Kidney (tissue), 13 donors: ENCODE measurements at regions not wholly inside any gene's neighbourhood (a gene's known extent, or its start where the extent isn't known, plus 50 kb on each side); places are given as distances from the start of the nearest gene placed in this dataset.

ENCODE experiments used
- DNase-seq, 5 donors: peaks; one replicate each; pipeline ENCODE4 v3.0.0-alpha.2; 2013 to 2020
- FAIRE-seq: peaks from 2 replicates; lab custom pipeline; 2012; peaks lifted over from hg19 to GRCh38; lab: Jason Lieb, UNC
- H3K27ac ChIP-seq, 2 donors: one replicate each; pipeline ENCODE4 v1.7.0; 2013; ENCODE audit warnings: low read depth in 2 of 2, low read length in 2 of 2, inconsistent platforms in 1 of 2
- H3K27me3 ChIP-seq: one replicate; pipeline ENCODE4 v1.7.1; 2013; ENCODE audit warnings: low read length, inconsistent platforms; ENCODE audit not compliant: control insufficient read depth, insufficient read depth
- H3K36me3 ChIP-seq, 3 donors: one replicate each; pipeline versions ENCODE4 v1.7.0 to v1.7.1; 2013; ENCODE audit warnings: low read length in 3 of 3, control low read depth in 1 of 3, inconsistent platforms in 1 of 3; ENCODE audit not compliant: insufficient read depth in 3 of 3, control insufficient read depth in 2 of 3
- H3K4me1 ChIP-seq, 3 donors: one replicate each; pipeline versions ENCODE4 v1.7.0 to v1.7.1; 2013; ENCODE audit warnings: low read length in 3 of 3, inconsistent platforms in 1 of 3, low read depth in 1 of 3; ENCODE audit not compliant: control insufficient read depth in 2 of 3, insufficient read depth in 2 of 3
- H3K4me3 ChIP-seq, 3 donors: one replicate each; pipeline versions ENCODE4 v1.7.0 to v1.8.1; 2013; ENCODE audit warnings: low read length in 3 of 3, control low read depth in 1 of 3, inconsistent platforms in 1 of 3
- H3K9ac ChIP-seq, 3 donors: one replicate each; pipeline versions ENCODE4 v1.7.0 to v1.7.1; 2013; ENCODE audit warnings: low read length in 3 of 3, control low read depth in 1 of 3, inconsistent platforms in 1 of 3
- H3K9me3 ChIP-seq, 3 donors: one replicate each; pipeline versions ENCODE4 v1.7.0 to v1.7.1; 2013; ENCODE audit warnings: low read length in 3 of 3, control low read depth in 1 of 3, inconsistent platforms in 1 of 3; ENCODE audit not compliant: control insufficient read depth in 2 of 3, insufficient read depth in 1 of 3
- intact Hi-C: fragments of 100-400 bp; cut with DNase I; formaldehyde crosslinking; loops from one replicate; pipeline ENCODE4 v1.11.1; 2022
- TF ChIP-seq, protein P1 (sequence below): IDR thresholded peaks from 3 replicates; pipeline ENCODE4 v1.5.1; 2012; ENCODE audit warnings: mild to moderate bottlenecking, moderate library complexity, borderline replicate concordance; ENCODE audit not compliant: insufficient read depth; ENCODE audit errors: extremely low read depth
- donor health status: control.
- donor health status: control.
- donor health status: control.
- donor health status: control.
- donor health status: control.
- donor health status: DM: yes; HTN: yes; CAD: no.
- donor health status: Normal renal cell carcinoma (clear cell type).

DNA sequence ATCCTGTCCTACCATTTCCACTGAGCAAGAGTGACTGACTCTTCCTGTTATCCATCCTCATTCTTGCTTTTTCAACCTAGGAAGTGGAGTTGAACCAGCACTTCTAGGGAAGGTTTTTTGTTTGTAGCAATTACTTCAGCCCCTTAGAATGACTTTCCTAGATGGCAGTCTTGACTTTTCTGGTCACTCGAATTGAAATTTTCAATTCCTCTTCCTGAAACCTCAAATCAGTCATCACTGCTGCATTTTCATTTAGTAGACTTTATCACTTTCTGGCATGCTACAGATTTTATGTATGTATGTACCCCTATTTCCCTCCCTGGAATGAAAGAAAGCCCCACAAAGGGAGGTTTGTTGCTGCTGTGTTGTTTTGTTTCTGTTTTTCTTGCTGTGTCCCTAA is 915.9 kb downstream of the PCDH17 start:
- FAIRE-seq = no peak
- H3K36me3 ChIP-seq = no peaks in the 10 kb centered on the region
- no peak overlapping the region for H3K4me3 ChIP-seq
- H3K9ac ChIP-seq = no peak overlapping the region
- no peak overlapping the region for H3K27ac ChIP-seq
- no peaks in the 10 kb centered on the region for H3K9me3 ChIP-seq
- TF ChIP-seq, protein P1, sequence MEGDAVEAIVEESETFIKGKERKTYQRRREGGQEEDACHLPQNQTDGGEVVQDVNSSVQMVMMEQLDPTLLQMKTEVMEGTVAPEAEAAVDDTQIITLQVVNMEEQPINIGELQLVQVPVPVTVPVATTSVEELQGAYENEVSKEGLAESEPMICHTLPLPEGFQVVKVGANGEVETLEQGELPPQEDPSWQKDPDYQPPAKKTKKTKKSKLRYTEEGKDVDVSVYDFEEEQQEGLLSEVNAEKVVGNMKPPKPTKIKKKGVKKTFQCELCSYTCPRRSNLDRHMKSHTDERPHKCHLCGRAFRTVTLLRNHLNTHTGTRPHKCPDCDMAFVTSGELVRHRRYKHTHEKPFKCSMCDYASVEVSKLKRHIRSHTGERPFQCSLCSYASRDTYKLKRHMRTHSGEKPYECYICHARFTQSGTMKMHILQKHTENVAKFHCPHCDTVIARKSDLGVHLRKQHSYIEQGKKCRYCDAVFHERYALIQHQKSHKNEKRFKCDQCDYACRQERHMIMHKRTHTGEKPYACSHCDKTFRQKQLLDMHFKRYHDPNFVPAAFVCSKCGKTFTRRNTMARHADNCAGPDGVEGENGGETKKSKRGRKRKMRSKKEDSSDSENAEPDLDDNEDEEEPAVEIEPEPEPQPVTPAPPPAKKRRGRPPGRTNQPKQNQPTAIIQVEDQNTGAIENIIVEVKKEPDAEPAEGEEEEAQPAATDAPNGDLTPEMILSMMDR = no peak
- no peaks in the 10 kb centered on the region for H3K4me1 ChIP-seq
- intact Hi-C loops = no loop called here
- H3K27me3 ChIP-seq = no peaks in the 10 kb centered on the region
- DNase-seq = no peak

DNA sequence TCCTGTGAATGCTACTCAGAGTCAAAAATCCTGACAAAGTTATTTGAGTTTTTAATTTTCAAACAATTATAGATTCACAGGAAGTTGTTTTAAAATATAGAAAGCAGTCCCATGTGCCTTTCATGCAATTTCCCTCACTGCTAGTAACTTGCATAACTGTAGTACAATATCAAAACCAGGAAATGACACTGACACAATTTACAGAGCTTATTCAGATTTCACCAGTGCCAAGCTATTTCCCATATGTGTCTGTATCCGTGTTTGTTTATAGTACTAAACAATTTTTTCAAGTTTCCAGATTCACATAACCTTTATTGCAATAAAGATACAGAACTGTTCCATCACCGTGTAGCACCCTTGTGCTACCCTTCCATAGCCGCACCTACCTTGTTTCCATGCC is 934.6 kb downstream of the PCDH17 start:
- no peak overlapping the region for H3K4me3 ChIP-seq
- no peak overlapping the region for H3K27ac ChIP-seq
- no peaks in the 10 kb centered on the region for H3K9me3 ChIP-seq
- H3K27me3 ChIP-seq = no peaks in the 10 kb centered on the region
- no peaks in the 10 kb centered on the region for H3K36me3 ChIP-seq
- FAIRE-seq (no peak), DNase-seq (no peak)
- TF ChIP-seq, protein P1 = no peak
- no peaks in the 10 kb centered on the region for H3K4me1 ChIP-seq
- intact Hi-C loops = no loop called here
- no peak overlapping the region for H3K9ac ChIP-seq

DNA sequence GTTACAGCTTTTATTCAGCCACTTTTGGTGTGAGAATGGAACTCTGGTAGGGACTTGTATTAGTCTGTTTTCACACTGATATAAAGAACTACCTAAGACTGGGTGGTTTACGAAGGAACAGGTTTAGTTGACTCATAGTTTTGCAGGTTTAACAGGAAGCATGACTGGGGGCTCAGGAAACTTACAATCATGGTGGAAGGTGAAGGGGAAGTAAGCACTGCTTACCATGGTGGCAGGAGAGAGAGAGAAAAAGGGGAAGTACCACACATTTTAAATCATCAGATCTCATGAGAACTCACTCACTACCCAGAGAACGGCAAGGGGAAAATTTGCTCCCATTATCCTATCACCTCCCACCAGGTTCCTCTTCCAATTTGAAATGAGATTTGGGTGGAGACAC is 942.2 kb downstream of the PCDH17 start:
- H3K4me3 ChIP-seq = no peak overlapping the region
- no peak for DNase-seq
- no peaks in the 10 kb centered on the region for H3K4me1 ChIP-seq
- no peaks in the 10 kb centered on the region for H3K36me3 ChIP-seq
- H3K9me3 ChIP-seq = peaks cover 0 to 13% (median 0%) of the 10 kb centered on the region in 3 donors
- no peaks in the 10 kb centered on the region for H3K27me3 ChIP-seq
- H3K27ac ChIP-seq = no peak overlapping the region
- H3K9ac ChIP-seq = no peak overlapping the region
- intact Hi-C loops = no loop called here
- TF ChIP-seq, protein P1 = no peak
- FAIRE-seq = no peak

DNA sequence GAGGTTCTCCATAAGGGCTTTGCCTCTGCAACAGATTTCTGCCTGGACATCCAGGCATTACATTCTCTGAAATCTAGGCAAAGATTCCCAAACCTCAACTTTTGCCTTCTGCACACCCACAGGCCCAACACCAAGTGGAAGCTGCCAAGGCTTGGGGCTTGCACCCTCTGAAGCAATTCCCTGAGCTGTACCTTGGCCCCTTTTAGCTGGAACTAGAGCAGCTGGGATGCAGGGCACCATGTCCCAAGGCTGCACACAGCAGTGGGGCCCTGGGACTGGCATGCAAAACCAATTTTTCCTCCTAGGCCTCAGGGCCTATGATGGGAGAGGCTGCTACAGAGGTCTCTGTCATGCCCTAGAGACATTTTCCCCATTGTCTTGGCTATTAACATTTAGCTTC is 943.2 kb downstream of the PCDH17 start:
- DNase-seq (peak in 1 of 5 donors; percentile 16), FAIRE-seq (no peak)
- H3K9ac ChIP-seq = no peak overlapping the region
- no peaks in the 10 kb centered on the region for H3K36me3 ChIP-seq
- intact Hi-C loops = no loop called here
- no peaks in the 10 kb centered on the region for H3K4me1 ChIP-seq
- TF ChIP-seq, protein P1 = no peak
- H3K4me3 ChIP-seq = no peak overlapping the region
- H3K9me3 ChIP-seq = peaks cover 0 to 13% (median 0%) of the 10 kb centered on the region in 3 donors
- H3K27me3 ChIP-seq = no peaks in the 10 kb centered on the region
- H3K27ac ChIP-seq = no peak overlapping the region
